Endothelial cell of umbilical vein (primary cell): ENCODE measurements at regions not wholly inside any gene's neighbourhood (a gene's known extent, or its start where the extent isn't known, plus 50 kb on each side); places are given as distances from the start of the nearest gene placed in this dataset.

ENCODE experiments used
- BruUV-seq: library from RNA; stranded (reverse); fragments of 400-500 nt; replicated peaks from 2 replicates; lab custom pipeline; 2021; lab: Mats Ljungman, UMichigan
- CTCF ChIA-PET: fragments of 300-600, 350-600 bp; sonication (Branson Sonifier 250); formaldehyde crosslinking; loops from one replicate; lab custom pipeline; 2021; ENCODE audit warnings: antibody characterized with exemption, inconsistent platforms; lab: Charles Lee
- POLR2A ChIA-PET: fragments of 300-600, 350-600 bp; sonication (Branson Sonifier 250); formaldehyde crosslinking; loops from one replicate; lab custom pipeline; 2021; ENCODE audit warnings: antibody characterized with exemption, inconsistent platforms; lab: Charles Lee
- DNase-seq: peaks from one replicate; pipeline ENCODE4 v3.0.0-alpha.2; 2011; ENCODE audit warnings: low read depth, low spot score
- FAIRE-seq: peaks from 2 replicates; lab custom pipeline; 2011; peaks lifted over from hg19 to GRCh38; lab: Jason Lieb, UNC
- H2AFZ ChIP-seq: 2 replicates; pipeline ENCODE4 v1.6.0; 2012; ENCODE audit warnings: low read depth, low read length, control low read depth, inconsistent platforms
- H3K27ac ChIP-seq: 2 replicates; pipeline ENCODE4 v1.5.1; 2011; ENCODE audit warnings: low read depth, mild to moderate bottlenecking, control low read depth, low read length, moderate library complexity; ENCODE audit not compliant: insufficient read depth
- H3K27me3 ChIP-seq, 2 experiments: 2 replicates each; pipeline versions ENCODE4 v1.6.0 to v1.6.1; 2011; ENCODE audit warnings: low read length in 2 of 2, mixed read lengths in 1 of 2; ENCODE audit not compliant: control insufficient read depth in 2 of 2, insufficient read depth in 2 of 2
- H3K36me3 ChIP-seq, 2 experiments: 2 replicates in 1 of 2; 3 replicates in 1 of 2; pipeline ENCODE4 v1.5.1; 2011; ENCODE audit warnings: low read length in 2 of 2, mild to moderate bottlenecking in 1 of 2, moderate library complexity in 1 of 2; ENCODE audit not compliant: control insufficient read depth in 2 of 2, insufficient read depth in 2 of 2; ENCODE audit errors: extremely low read depth in 1 of 2
- H3K4me1 ChIP-seq: 3 replicates; pipeline ENCODE4 v1.5.1; 2011; ENCODE audit warnings: mild to moderate bottlenecking, low read length; ENCODE audit not compliant: control insufficient read depth, insufficient read depth; ENCODE audit errors: extremely low read depth
- H3K4me2 ChIP-seq: 2 replicates; pipeline ENCODE4 v1.6.1; 2011; ENCODE audit warnings: low read length, control low read depth, mixed read lengths; ENCODE audit not compliant: insufficient read depth
- H3K4me3 ChIP-seq, 3 experiments: fragments of 200-600 bp in 1 of 3; sonication (generic), shearing (Covaris generic) in 1 of 3; replicated peaks in 1 of 3; 2 replicates each; pipeline ENCODE4 v1.5.1; 2011 to 2016; ENCODE audit warnings: control low read depth in 3 of 3, low read length in 3 of 3, mild to moderate bottlenecking in 2 of 3, inconsistent platforms in 1 of 3, low read depth in 1 of 3, moderate library complexity in 1 of 3; ENCODE audit not compliant: insufficient read depth in 1 of 3
- H3K79me2 ChIP-seq: 2 replicates; pipeline ENCODE4 v1.6.0; 2012; ENCODE audit warnings: low read length, inconsistent platforms; ENCODE audit not compliant: control insufficient read depth, insufficient read depth
- H3K9ac ChIP-seq: replicated peaks from 2 replicates; pipeline ENCODE3; 2011; ENCODE audit warnings: low read length, control low read depth; ENCODE audit not compliant: insufficient read depth; ENCODE audit errors: extremely low read depth
- H3K9me1 ChIP-seq: replicated peaks from 3 replicates; pipeline ENCODE4 v1.6.0; 2011; ENCODE audit warnings: mild to moderate bottlenecking, low read length; ENCODE audit not compliant: control insufficient read depth, insufficient read depth; ENCODE audit errors: extremely low read depth
- H3K9me3 ChIP-seq: replicated peaks from 2 replicates; pipeline ENCODE4 v1.5.1; 2012; ENCODE audit warnings: low read length, inconsistent platforms; ENCODE audit not compliant: control insufficient read depth, insufficient read depth
- H4K20me1 ChIP-seq: replicated peaks from 2 replicates; pipeline ENCODE3; 2011; ENCODE audit warnings: mild to moderate bottlenecking, low read length; ENCODE audit not compliant: control insufficient read depth, insufficient read depth; ENCODE audit errors: extremely low read depth
- CTCF ChIP-seq, 2 donors: IDR thresholded peaks; 1 replicate in 1 of 2; 2 replicates in 1 of 2; pipeline ENCODE4 v1.5.1; 2011; ENCODE audit warnings: low read length in 2 of 2, mild to moderate bottlenecking in 2 of 2, moderate library complexity in 2 of 2, control low read depth in 1 of 2, inconsistent platforms in 1 of 2, low read depth in 1 of 2; ENCODE audit not compliant: insufficient read depth in 1 of 2; ENCODE audit errors: extremely low read depth in 1 of 2
- EZH2 ChIP-seq: IDR thresholded peaks from 2 replicates; pipeline ENCODE4 v1.6.1; 2012; ENCODE audit warnings: borderline replicate concordance, low read depth, mild to moderate bottlenecking, moderate library complexity, low read length, inconsistent platforms; ENCODE audit not compliant: severe bottlenecking
- FOS ChIP-seq: IDR thresholded peaks from 2 replicates; pipeline ENCODE4 v1.6.1; 2011; ENCODE audit warnings: mild to moderate bottlenecking, low read length, moderate library complexity, borderline replicate concordance; ENCODE audit not compliant: insufficient read depth
- GATA2 ChIP-seq: IDR thresholded peaks from 2 replicates; pipeline ENCODE4 v1.7.0; 2011; ENCODE audit warnings: low read depth, mild to moderate bottlenecking, moderate library complexity, mixed read lengths, low read length; ENCODE audit not compliant: insufficient read length, insufficient read depth
- JUN ChIP-seq: IDR thresholded peaks from 2 replicates; pipeline ENCODE4 v1.6.1; 2011; ENCODE audit warnings: borderline replicate concordance, low read depth; ENCODE audit not compliant: insufficient read length, insufficient read depth
- MAX ChIP-seq: IDR thresholded peaks from 2 replicates; pipeline ENCODE4 v1.6.1; 2011; ENCODE audit not compliant: insufficient read depth, insufficient read length
- MYC ChIP-seq: IDR thresholded peaks from one replicate; pipeline ENCODE4 v1.6.1; 2011; ENCODE audit warnings: mild to moderate bottlenecking, low read depth, low read length
- POLR2A ChIP-seq: IDR thresholded peaks from 2 replicates; pipeline ENCODE4 v1.6.1; 2012; ENCODE audit warnings: low read depth, mild to moderate bottlenecking, control low read depth, low read length
- POLR2AphosphoS5 ChIP-seq: IDR thresholded peaks from 2 replicates; pipeline ENCODE4 v1.6.1; 2012; ENCODE audit warnings: low read depth, mild to moderate bottlenecking, control low read depth, low read length, moderate library complexity; ENCODE audit not compliant: insufficient read depth
- dilution Hi-C: fragments of 300-500 bp; cut with MboI; formaldehyde crosslinking; loops from one replicate; pipeline ENCODE4 v1.15.0; 2019; ENCODE audit warnings: low sequenced_read_pairs; ENCODE audit not compliant: extremely low pct_ligation_motif_present
- intact Hi-C: fragments of 100-400 bp; cut with micrococcal nuclease; formaldehyde crosslinking; loops from one replicate; pipeline ENCODE4 v1.10.0; 2022

- Histone ChIP-seq H3K9ac (no peak overlapping the region), H3K9me1 (no peaks in the 10 kb centered on the region), H3K9me3 (no peaks in the 10 kb centered on the region), H3K36me3 (no peaks in the 10 kb centered on the region), H4K20me1 (no peaks in the 10 kb centered on the region), H3K79me2 (no peaks in the 10 kb centered on the region), H2AFZ (no peak overlapping the region), H3K27me3 (peaks cover 0 to 4% of the 10 kb centered on the region in 2 experiments), H3K4me2 (no peak overlapping the region), H3K4me3 (no peak overlapping the region), H3K27ac (no peak overlapping the region), H3K4me1 (no peaks in the 10 kb centered on the region)
- FAIRE-seq (no peak), DNase-seq (no peak)
- ChIA-PET CTCF (interaction anchor here (1.2 to 2.4 kb wide), 2 partner anchors 31 to 652 kb away, joined by 4 to 6 read pairs; no protein-coding TSS in a partner anchor), POLR2A (no interaction called here)
- intact Hi-C loops = no loop called here
- dilution Hi-C loops = no loop called here
- TF ChIP-seq GATA2 (no peak), FOS (no peak), EZH2 (no peak), JUN (no peak), MAX (no peak), MYC (no peak), POLR2AphosphoS5 (no peak), CTCF (IDR thresholded peaks at IDR 0.05; ENCODE audit: extremely low read depth in 1 of 2, insufficient read depth in 1 of 2, low read depth in 1 of 2, low read length in 2 of 2) (no peak), POLR2A (no peak)
- BruUV-seq = no TSS peak
These were observed 255.9 kb downstream of the TBC1D4 start for GRCh38 chr13:75226092-75226491.
